Heart left ventricle (tissue), 16 donors: ENCODE measurements at regions not wholly inside any gene's neighbourhood (a gene's known extent, or its start where the extent isn't known, plus 50 kb on each side); places are given as distances from the start of the nearest gene placed in this dataset.
"Not testable (repeated sequence)": the region's sequence is repeated elsewhere in the genome, so short reads cannot be mapped to it uniquely, and the experiment has no call there.

Experiments
- ATAC-seq, 4 donors: fragments of 200-7000 bp; cut with Tn5 transposase; one replicate each; pipeline ENCODE4 v1.9.1; 2020 to 2022; ENCODE audit warnings: moderate library complexity in 4 of 4, mild to moderate bottlenecking in 3 of 4, moderate number of reproducible peaks in 1 of 4
- DNase-seq, 5 donors: peaks; one replicate each; pipeline ENCODE4 v3.0.0-alpha.2; 2020
- H3K27ac ChIP-seq, 12 donors: fragments of 200-600 bp; sonication (generic) in 4 of 12; one replicate each; pipeline versions ENCODE4 v1.5.0 to v1.8.0; 2016 to 2022; ENCODE audit warnings: mild to moderate bottlenecking in 2 of 12
- H3K27me3 ChIP-seq, 9 donors: fragments of 200-600 bp; sonication (generic) in 2 of 9; one replicate each; pipeline versions ENCODE4 v1.5.1 to v1.8.0; 2016 to 2022; ENCODE audit warnings: mild to moderate bottlenecking in 3 of 9
- H3K36me3 ChIP-seq, 9 donors: fragments of 200-600 bp; sonication (generic) in 2 of 9; one replicate each; pipeline versions ENCODE4 v1.5.0 to v1.8.0; 2018 to 2022; ENCODE audit warnings: mild to moderate bottlenecking in 2 of 9
- H3K4me1 ChIP-seq, 12 donors: fragments of 200-600 bp; sonication (generic) in 4 of 12; one replicate each; pipeline versions ENCODE4 v1.5.0 to v1.8.0; 2016 to 2022; ENCODE audit warnings: mild to moderate bottlenecking in 3 of 12
- H3K4me3 ChIP-seq, 12 donors: fragments of 200-600 bp; sonication (generic) in 4 of 12; one replicate each; pipeline versions ENCODE4 v1.5.0 to v1.8.0; 2017 to 2022; ENCODE audit warnings: mild to moderate bottlenecking in 9 of 12, moderate library complexity in 4 of 12
- H3K9me3 ChIP-seq, 12 donors: fragments of 200-600 bp; sonication (generic) in 4 of 12; one replicate each; pipeline versions ENCODE4 v1.5.0 to v1.8.0; 2016 to 2022; ENCODE audit warnings: mild to moderate bottlenecking in 1 of 12
- POLR2A ChIP-seq, 2 donors: fragments of 450-650 bp; IDR thresholded peaks; one replicate each; pipeline ENCODE4 v1.6.1; 2017; ENCODE audit warnings: antibody characterized with exemption in 2 of 2, mild to moderate bottlenecking in 2 of 2, moderate library complexity in 2 of 2
- WGBS, 4 donors: extraction: QIAGEN DNeasy Blood & Tissue Kit in 2 of 4; methylation state at CpG; one replicate each; pipeline versions ENCODE4 v1.1.5 to v1.1.7; 2013 to 2018; 5-methylcytosine and 5-hydroxymethylcytosine counted together
- intact Hi-C, 10 donors: fragments of 100-400 bp; cut with DNase I; formaldehyde crosslinking; loops; one replicate each; pipeline versions ENCODE4 v1.11.1 to v1.14.2; 2022
- TF ChIP-seq, protein P1 (sequence below), 12 donors: fragments of 200-600 bp; sonication (generic) in 4 of 12; IDR thresholded peaks; one replicate each; pipeline versions ENCODE4 v1.5.0 to v1.8.0; 2018 to 2022; ENCODE audit warnings: antibody characterized with exemption in 12 of 12, mild to moderate bottlenecking in 5 of 12
- donor health status: ischemic (EF 13 %, LVEDD 7.1; RV severe dilation, severe dysfunction).
- donor health status: healthy with polysubstance abuse.
- donor health status: DM: no; HTN: yes; CAD: no.
- donor health status: DM: no; HTN: no; CAD: no.
- donor health status: ischemic (EF 25% LVEDD 6.9; RV normal size, moderate dysfunction).
- donor health status: ischemic (EF 25% LVEDD 5.7; RV mildly dilated, moderate dysfunction).
- donor health status: healthy.
- donor health status: DM: yes; HTN: yes; CAD: no.
- donor health status: ischemic (EF 35%, LVEDD 5.7; RV mildly dilated, moderate dysfunction).
- donor health status: nonischemic (EF 11% LVEDD 7.7; RV severe dilation, severe dysfunction).
- donor health status: DM: yes; HTN: yes; CAD: no.
- donor health status: PGD.
- donor health status: ischemic (EF 29% LVEDD 5.4; RV normal size, mild dysfunction).
- donor health status: nonischemic (EF 23%, LVEDD 6.1; RV moderate dilation, normal function).

DNA sequence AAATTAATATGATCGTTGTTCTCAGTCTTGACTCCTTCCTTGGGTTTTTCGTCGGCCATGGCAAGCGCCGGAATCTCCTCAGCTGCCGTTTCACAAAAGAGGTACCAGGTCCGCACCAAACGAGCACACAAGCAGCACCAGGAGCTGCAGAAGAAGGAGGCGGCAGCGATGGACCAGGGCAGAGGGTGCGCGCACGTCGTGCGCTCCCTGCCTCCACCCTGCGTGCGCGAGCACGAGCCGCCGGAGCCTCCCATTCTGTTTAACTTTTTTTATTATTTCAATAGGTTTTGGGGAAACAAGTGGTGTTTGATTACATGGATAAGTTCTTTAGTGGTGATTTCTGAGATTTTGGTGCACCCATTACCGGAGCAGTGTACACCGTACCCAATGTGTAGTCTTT is 158.2 kb downstream of the PLS3 start:
- Histone ChIP-seq H3K4me1 (no peaks in the 10 kb centered on the region), H3K27ac (no peak overlapping the region), H3K4me3 (no peak overlapping the region), H3K36me3 (no peaks in the 10 kb centered on the region), H3K9me3 (no peaks in the 10 kb centered on the region), H3K27me3 (peaks cover 0 to 39% (median 0%) of the 10 kb centered on the region in 9 donors)
- TF ChIP-seq, protein P1, sequence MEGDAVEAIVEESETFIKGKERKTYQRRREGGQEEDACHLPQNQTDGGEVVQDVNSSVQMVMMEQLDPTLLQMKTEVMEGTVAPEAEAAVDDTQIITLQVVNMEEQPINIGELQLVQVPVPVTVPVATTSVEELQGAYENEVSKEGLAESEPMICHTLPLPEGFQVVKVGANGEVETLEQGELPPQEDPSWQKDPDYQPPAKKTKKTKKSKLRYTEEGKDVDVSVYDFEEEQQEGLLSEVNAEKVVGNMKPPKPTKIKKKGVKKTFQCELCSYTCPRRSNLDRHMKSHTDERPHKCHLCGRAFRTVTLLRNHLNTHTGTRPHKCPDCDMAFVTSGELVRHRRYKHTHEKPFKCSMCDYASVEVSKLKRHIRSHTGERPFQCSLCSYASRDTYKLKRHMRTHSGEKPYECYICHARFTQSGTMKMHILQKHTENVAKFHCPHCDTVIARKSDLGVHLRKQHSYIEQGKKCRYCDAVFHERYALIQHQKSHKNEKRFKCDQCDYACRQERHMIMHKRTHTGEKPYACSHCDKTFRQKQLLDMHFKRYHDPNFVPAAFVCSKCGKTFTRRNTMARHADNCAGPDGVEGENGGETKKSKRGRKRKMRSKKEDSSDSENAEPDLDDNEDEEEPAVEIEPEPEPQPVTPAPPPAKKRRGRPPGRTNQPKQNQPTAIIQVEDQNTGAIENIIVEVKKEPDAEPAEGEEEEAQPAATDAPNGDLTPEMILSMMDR (IDR thresholded peaks at IDR 0.05), result no peak
- TF ChIP-seq POLR2A (IDR thresholded peaks at IDR 0.05), result no peak
- no peak for ATAC-seq
- DNase-seq, result no peak
- WGBS, 4 donors, result 60 to 87% (median 69%) methylated on average over 23 of the region's 23 CpGs
- intact Hi-C loops, result no loop called here

DNA sequence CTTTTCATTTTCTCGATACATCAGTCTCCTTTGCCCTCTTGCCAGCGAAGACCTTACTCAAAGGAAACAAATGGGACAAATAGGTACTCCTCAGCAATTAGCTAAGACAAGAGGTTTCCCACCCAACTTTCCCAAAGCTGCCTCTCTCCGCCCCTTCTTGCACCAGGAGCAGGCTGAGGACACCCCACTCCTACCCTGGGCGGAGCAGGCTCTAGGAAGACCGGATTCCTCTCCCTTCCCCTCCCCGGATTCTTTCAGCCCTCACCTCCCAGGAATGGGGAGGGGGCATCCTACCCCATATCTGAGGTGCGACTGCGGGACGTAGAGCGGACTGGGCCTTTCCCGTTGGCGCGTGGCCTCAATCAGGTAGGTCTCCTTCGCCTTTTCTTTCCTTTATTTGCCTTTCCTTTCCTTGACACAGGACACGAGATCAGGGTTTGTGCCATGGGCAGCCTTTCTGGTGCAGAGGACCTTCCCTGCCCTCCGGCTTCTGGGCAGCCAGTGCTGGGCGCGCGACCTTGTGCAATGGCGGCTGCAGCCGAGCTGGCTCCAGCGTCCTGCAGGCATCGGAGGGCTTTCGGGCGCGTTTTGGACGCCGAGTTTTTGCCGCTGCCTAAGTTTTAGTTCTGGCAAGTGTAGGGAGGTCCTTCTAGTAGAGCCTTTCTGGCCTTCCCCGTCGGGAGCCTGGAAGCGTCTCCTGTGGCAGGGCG is 161.9 kb downstream of the PLS3 start:
- DNase-seq, intact Hi-C loops, H3K36me3 ChIP-seq, H3K9me3 ChIP-seq, H3K27ac ChIP-seq, H3K4me1 ChIP-seq, ATAC-seq, H3K4me3 ChIP-seq: not testable (repeated sequence)
- WGBS, 4 donors, result 3 to 20% (median 7%) methylated on average over 3 to 17 of the region's 33 CpGs; no CpG with 5 or more reads in 1 of the 4 donors
- peaks cover 0 to 18% (median 0%) of the 10 kb centered on the region in 9 donors for H3K27me3 ChIP-seq

DNA sequence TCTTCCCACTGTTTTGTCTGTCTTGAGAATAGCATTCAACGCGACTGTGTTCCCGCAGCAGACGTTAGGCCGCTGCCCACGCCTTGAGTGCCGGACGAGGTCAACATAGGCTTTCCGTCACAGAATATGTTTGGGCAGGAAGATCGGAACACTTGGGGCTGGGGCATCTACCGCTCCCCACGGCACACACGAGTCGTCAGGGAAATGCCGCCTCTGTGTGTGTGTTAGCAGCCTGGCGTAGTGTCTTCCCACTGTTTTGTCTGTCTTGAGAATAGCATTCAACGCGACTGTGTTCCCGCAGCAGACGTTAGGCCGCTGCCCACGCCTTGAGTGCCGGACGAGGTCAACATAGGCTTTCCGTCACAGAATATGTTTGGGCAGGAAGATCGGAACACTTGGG is 164.4 kb downstream of the PLS3 start:
- H3K4me1 ChIP-seq, H3K4me3 ChIP-seq, H3K9me3 ChIP-seq, H3K27me3 ChIP-seq, ATAC-seq, intact Hi-C loops, DNase-seq, H3K36me3 ChIP-seq, H3K27ac ChIP-seq: not testable (repeated sequence)
- no CpG with 5 or more reads among the region's 26 CpGs for WGBS, 4 donors

DNA sequence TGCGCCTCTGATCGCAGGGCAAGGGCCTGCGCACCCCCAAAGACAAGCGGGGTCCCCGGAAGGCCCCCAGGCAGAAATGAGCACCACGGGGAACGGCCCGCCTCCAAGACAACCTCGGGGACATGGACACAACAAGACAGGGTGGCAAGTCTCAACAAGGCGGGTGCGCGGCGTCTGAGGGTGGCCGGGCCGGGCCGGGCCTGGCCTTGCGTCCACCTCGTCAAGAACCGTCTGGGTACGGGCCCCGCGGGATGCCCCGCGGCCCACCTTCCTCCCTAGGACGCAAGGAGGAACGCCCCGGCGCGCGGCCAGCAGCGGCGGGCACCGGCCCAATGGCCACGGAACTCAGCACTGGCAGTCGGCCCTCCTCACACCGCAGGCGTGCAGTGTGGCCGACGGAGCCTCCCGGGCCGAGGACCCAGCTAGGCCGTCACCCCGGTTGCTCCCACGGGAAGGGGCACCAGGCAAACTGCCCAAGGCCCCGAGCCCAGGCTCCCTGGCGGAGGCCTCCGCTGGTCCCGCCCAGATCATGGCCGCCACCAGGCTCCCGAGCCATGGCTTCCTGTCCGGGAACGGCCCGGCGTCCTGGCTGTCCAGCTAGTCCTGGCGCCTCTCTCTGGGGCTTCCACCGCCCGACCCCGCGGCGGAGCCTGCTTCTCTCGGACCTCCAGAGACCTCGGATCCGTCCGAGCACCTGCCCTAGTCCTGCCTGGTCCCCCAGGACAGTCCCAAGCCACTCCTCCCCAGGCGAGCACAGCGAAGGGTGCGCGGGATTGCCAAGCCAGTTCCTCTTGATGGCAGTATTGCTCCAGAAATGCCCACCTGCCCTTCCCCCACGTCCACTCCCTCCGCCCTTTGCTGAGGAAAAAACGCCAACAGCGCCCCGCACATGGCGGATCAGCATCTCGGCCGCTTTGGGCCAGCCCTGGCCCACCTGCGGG is 167.1 kb downstream of the PLS3 start:
- H3K9me3 ChIP-seq, H3K36me3 ChIP-seq, H3K4me1 ChIP-seq, intact Hi-C loops, H3K27me3 ChIP-seq: not testable (repeated sequence)
- peak in 1 of 5 donors; percentile 39 for DNase-seq
- peak overlapping the region in 2 of 12 donors; percentile 26 to 44 for H3K4me3 ChIP-seq
- 71 to 99% (median 89%) methylated on average over 11 to 27 of the region's 77 CpGs; no CpG with 5 or more reads in 1 of the 4 donors for WGBS, 4 donors
- peak in 2 of 4 donors; percentile 90 to 98 for ATAC-seq
- peak overlapping the region in 1 of 12 donors; percentile 72 for H3K27ac ChIP-seq

DNA sequence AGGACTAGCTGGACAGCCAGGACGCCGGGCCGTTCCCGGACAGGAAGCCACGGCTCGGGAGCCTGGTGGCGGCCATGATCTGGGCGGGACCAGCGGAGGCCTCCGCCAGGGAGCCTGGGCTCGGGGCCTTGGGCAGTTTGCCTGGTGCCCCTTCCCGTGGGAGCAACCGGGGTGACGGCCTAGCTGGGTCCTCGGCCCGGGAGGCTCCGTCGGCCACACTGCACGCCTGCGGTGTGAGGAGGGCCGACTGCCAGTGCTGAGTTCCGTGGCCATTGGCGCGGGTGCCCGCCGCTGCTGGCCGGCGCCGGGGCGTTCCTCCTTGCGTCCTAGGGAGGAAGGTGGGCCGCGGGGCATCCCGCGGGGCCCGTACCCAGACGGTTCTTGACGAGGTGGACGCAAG is 171.6 kb downstream of the PLS3 start:
- H3K27me3 ChIP-seq, H3K27ac ChIP-seq, H3K4me1 ChIP-seq, DNase-seq, H3K36me3 ChIP-seq, ATAC-seq, H3K4me3 ChIP-seq, intact Hi-C loops, H3K9me3 ChIP-seq: not testable (repeated sequence)
- no CpG with 5 or more reads among the region's 39 CpGs for WGBS, 4 donors
- peak in 1 of 2 donors; percentile 32 for TF ChIP-seq POLR2A (IDR thresholded peaks at IDR 0.05)

DNA sequence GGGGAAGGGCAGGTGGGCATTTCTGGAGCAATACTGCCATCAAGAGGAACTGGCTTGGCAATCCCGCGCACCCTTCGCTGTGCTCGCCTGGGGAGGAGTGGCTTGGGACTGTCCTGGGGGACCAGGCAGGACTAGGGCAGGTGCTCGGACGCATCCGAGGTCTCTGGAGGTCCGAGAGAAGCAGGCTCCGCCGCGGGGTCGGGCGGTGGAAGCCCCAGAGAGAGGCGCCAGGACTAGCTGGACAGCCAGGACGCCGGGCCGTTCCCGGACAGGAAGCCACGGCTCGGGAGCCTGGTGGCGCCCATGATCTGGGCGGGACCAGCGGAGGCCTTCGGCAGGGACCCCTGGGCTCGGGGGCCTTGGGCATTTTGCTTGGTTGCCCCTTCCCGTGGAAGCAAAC is 174.3 kb downstream of the PLS3 start:
- H3K9me3 ChIP-seq, H3K4me1 ChIP-seq, H3K27me3 ChIP-seq, intact Hi-C loops, H3K36me3 ChIP-seq, ATAC-seq: not testable (repeated sequence)
- DNase-seq, result peak in 1 of 5 donors; percentile 61
- H3K27ac ChIP-seq, result peak overlapping the region in 3 of 12 donors; percentile 74 to 78 (median 75)
- H3K4me3 ChIP-seq, result peak overlapping the region in 2 of 12 donors; percentile 46 to 48
- WGBS, 4 donors, result 17 to 94% methylated on average over 12 of the region's 26 CpGs; no CpG with 5 or more reads in 2 of the 4 donors
